Karpas-422 (cell line): ENCODE measurements at regions not wholly inside any gene's neighbourhood (a gene's known extent, or its start where the extent isn't known, plus 50 kb on each side); places are given as distances from the start of the nearest gene placed in this dataset.

ENCODE experiments used
- DNase-seq: peaks from one replicate; pipeline ENCODE4 v3.0.0-alpha.2; 2015
- H2AFZ ChIP-seq: fragments of 200-600 bp; sonication (generic); 2 replicates; pipeline ENCODE4 v1.6.1; 2014; ENCODE audit warnings: antibody characterized with exemption, low read length, mixed read lengths
- H3K27ac ChIP-seq: fragments of 200-600 bp; sonication (generic); 2 replicates; pipeline ENCODE4 v1.5.1; 2014; ENCODE audit warnings: mild to moderate bottlenecking, low read length, moderate library complexity
- H3K27me3 ChIP-seq: fragments of 200-600 bp; sonication (generic); 2 replicates; pipeline ENCODE4 v1.6.1; 2014; ENCODE audit warnings: low read length, mixed read lengths
- H3K36me3 ChIP-seq: fragments of 200-600 bp; sonication (generic); 2 replicates; pipeline ENCODE4 v1.6.1; 2014; ENCODE audit warnings: low read length, mixed read lengths; ENCODE audit not compliant: insufficient read depth
- H3K4me1 ChIP-seq: fragments of 200-600 bp; sonication (generic); 2 replicates; pipeline ENCODE4 v1.6.1; 2014; ENCODE audit warnings: mild to moderate bottlenecking, low read length, mixed read lengths
- H3K4me2 ChIP-seq: fragments of 200-600 bp; sonication (generic); 2 replicates; pipeline ENCODE4 v1.6.1; 2014; ENCODE audit warnings: low read length, low read depth, mild to moderate bottlenecking; ENCODE audit not compliant: poor library complexity, severe bottlenecking
- H3K4me3 ChIP-seq: fragments of 200-600 bp; sonication (generic); 2 replicates; pipeline ENCODE4 v1.5.1; 2014; ENCODE audit warnings: mild to moderate bottlenecking, antibody characterized with exemption, low read length, mixed read lengths
- H3K79me2 ChIP-seq: fragments of 200-600 bp; sonication (generic); 2 replicates; pipeline ENCODE4 v1.6.1; 2014; ENCODE audit warnings: mild to moderate bottlenecking, low read length, mixed read lengths
- H3K9ac ChIP-seq: fragments of 200-600 bp; sonication (generic); 2 replicates; pipeline ENCODE4 v1.6.0; 2014; ENCODE audit warnings: low read length
- H3K9me2 ChIP-seq: fragments of 200-600 bp; sonication (generic), shearing (Covaris generic); replicated peaks from 2 replicates; pipeline ENCODE4 v1.6.0; 2014; ENCODE audit warnings: mild to moderate bottlenecking, low read length, moderate library complexity; ENCODE audit not compliant: insufficient read depth
- H3K9me3 ChIP-seq: fragments of 300-700, 200-600 bp; sonication (generic); 2 replicates; pipeline ENCODE4 v1.6.1; 2014; ENCODE audit warnings: low read length, mixed read lengths
- H4K20me1 ChIP-seq: fragments of 200-600 bp; sonication (generic); 2 replicates; pipeline ENCODE4 v1.6.1; 2014; ENCODE audit warnings: mild to moderate bottlenecking, antibody characterized with exemption, low read length, low read depth; ENCODE audit not compliant: insufficient read depth

DNA sequence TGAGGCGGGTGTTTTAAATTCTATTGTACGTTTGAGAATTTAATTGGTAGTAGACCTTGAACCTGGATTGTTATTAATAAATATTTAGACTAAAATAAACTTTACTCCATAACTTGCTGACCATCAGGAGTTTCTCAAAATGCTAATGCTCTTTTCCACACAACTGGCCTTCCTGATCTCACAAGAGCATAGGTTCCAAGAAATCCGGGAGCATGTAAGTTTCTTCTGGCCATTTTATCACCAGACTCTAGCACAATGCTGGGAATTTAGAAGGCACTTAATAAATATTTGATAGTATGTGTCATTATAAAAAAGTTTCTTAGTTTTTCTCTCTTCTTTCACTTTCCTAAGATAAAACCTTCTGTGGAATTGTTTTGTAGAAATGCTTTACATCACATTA is 2047.1 kb downstream of the SUCLG1 start:
- Histone ChIP-seq H3K4me2 (no peak overlapping the region), H2AFZ (no peak overlapping the region), H3K36me3 (no peaks in the 10 kb centered on the region), H3K27me3 (no peaks in the 10 kb centered on the region), H3K9ac (no peak overlapping the region), H3K79me2 (no peaks in the 10 kb centered on the region), H4K20me1 (no peaks in the 10 kb centered on the region), H3K4me1 (no peaks in the 10 kb centered on the region), H3K27ac (no peak overlapping the region), H3K9me2 (no peaks in the 10 kb centered on the region), H3K4me3 (no peak overlapping the region), H3K9me3 (peaks cover 48% of the 10 kb centered on the region)
- no peak for DNase-seq

DNA sequence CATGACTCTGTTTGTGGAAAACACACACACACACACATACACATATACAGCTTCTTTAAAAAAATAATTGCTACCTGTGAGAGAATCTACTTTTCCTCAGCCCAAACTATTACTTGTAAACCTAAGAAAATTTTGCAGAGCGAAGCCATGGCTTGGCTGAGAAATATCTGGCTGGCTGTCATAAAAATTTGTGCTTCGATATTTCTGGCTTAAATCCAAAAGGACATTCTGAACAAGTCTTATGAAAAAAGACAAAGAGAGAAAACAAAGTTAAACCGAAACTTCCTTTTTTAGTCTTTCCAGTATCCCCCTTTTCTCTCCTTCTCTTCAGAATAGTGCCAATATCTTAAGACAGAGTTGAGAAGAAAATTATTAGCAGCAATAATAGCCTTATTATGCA is 2048.0 kb downstream of the SUCLG1 start:
- Histone ChIP-seq H3K4me1 (no peaks in the 10 kb centered on the region), H3K9ac (no peak overlapping the region), H3K4me3 (no peak overlapping the region), H3K36me3 (no peaks in the 10 kb centered on the region), H3K27me3 (no peaks in the 10 kb centered on the region), H2AFZ (no peak overlapping the region), H3K9me3 (peaks cover 49% of the 10 kb centered on the region), H3K9me2 (no peaks in the 10 kb centered on the region), H3K4me2 (no peak overlapping the region), H3K27ac (no peak overlapping the region), H3K79me2 (no peaks in the 10 kb centered on the region), H4K20me1 (no peaks in the 10 kb centered on the region)
- no peak for DNase-seq

DNA sequence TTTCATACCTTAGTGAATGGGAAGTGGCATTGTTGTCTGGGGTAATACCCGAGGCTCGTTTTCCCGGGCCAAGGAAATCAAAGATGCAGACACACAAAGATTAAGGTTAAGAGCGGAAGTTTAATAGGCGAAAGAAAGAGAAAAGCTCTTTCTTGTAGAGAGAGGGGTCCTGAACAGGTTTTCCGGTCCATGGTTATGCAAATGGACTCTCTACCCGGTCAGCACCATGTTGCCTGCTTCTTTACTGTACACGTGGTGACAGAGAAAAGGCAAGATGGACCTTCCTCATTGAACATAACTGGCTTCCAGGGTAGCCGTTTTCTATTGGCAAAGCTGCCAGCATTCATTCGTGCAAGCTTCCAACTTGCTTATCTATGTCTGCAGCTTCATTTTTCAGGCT is 2063.5 kb downstream of the SUCLG1 start:
- H3K9me2 ChIP-seq = no peaks in the 10 kb centered on the region

DNA sequence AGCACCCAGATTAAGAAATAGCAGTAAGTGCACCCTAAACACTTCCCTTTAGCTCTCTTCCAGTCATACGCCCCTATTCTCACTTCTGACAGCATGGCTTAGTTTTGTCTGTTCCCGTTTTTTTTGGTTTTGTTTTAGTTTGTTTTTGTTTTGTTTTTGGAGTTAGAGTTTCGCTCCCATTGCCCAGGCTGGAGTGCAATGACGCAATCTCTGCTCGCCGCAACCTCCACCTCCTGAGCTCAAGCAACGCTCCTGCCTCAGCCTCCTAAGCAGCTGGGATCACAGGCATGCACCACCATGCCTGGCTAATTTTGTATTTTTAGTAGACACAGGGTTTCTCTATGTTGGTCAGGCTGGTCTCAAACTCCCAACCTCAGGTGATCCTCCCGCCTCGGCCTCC is 2067.7 kb downstream of the SUCLG1 start:
- peaks cover 42% of the 10 kb centered on the region for H3K9me3 ChIP-seq
- no peak overlapping the region for H2AFZ ChIP-seq
- H3K4me1 ChIP-seq = no peaks in the 10 kb centered on the region
- no peak overlapping the region for H3K27ac ChIP-seq
- H3K4me2 ChIP-seq = no peak overlapping the region
- no peak overlapping the region for H3K4me3 ChIP-seq
- no peaks in the 10 kb centered on the region for H4K20me1 ChIP-seq
- no peak overlapping the region for H3K9ac ChIP-seq
- no peak for DNase-seq
- no peaks in the 10 kb centered on the region for H3K27me3 ChIP-seq
- H3K9me2 ChIP-seq = no peaks in the 10 kb centered on the region
- H3K79me2 ChIP-seq = no peaks in the 10 kb centered on the region
- H3K36me3 ChIP-seq = no peaks in the 10 kb centered on the region

More for the DNA sequence above, 2063.5 kb downstream of the SUCLG1 start:
- no peak overlapping the region for H2AFZ ChIP-seq
- peaks cover 42% of the 10 kb centered on the region; the same call in 1 of the 2 replicates for H3K9me3 ChIP-seq
- no peaks in the 10 kb centered on the region for H4K20me1 ChIP-seq
- no peak overlapping the region for H3K27ac ChIP-seq
- no peak overlapping the region for H3K4me2 ChIP-seq
- no peaks in the 10 kb centered on the region for H3K4me1 ChIP-seq
- DNase-seq = no peak
- H3K79me2 ChIP-seq = no peaks in the 10 kb centered on the region
- no peaks in the 10 kb centered on the region for H3K27me3 ChIP-seq
- H3K4me3 ChIP-seq = no peak overlapping the region
- no peaks in the 10 kb centered on the region for H3K36me3 ChIP-seq
- no peak overlapping the region for H3K9ac ChIP-seq

DNA sequence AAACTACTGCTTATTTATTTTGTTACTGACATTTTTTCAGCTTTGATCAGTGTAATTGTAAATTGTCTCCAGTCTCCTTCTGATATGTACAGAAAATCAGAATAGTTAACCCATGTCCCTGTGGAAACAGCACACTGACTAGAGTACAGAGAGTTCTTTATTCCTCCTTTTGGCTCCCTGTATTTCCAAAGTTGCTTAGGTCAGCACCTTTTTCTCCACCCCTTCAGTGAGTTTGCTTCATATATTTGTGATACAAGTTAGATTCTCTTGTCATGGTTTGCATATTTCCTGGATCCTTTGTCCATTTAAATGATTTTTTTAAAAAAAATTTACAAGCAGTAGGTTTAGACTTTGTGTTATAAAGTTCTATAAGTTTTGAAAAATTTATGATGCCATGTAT is 2051.1 kb upstream of the LRRTM1 start:
- peaks cover 37% of the 10 kb centered on the region; the same call in 1 of the 2 replicates for H3K9me3 ChIP-seq
- no peak overlapping the region for H3K9ac ChIP-seq
- no peak overlapping the region for H3K4me3 ChIP-seq
- no peaks in the 10 kb centered on the region for H4K20me1 ChIP-seq
- H3K4me2 ChIP-seq = no peak overlapping the region
- no peaks in the 10 kb centered on the region for H3K4me1 ChIP-seq
- H3K9me2 ChIP-seq = no peaks in the 10 kb centered on the region
- H3K27me3 ChIP-seq = no peaks in the 10 kb centered on the region
- H3K27ac ChIP-seq = no peak overlapping the region
- no peaks in the 10 kb centered on the region for H3K79me2 ChIP-seq
- no peaks in the 10 kb centered on the region for H3K36me3 ChIP-seq
- no peak for DNase-seq
- no peak overlapping the region for H2AFZ ChIP-seq

DNA sequence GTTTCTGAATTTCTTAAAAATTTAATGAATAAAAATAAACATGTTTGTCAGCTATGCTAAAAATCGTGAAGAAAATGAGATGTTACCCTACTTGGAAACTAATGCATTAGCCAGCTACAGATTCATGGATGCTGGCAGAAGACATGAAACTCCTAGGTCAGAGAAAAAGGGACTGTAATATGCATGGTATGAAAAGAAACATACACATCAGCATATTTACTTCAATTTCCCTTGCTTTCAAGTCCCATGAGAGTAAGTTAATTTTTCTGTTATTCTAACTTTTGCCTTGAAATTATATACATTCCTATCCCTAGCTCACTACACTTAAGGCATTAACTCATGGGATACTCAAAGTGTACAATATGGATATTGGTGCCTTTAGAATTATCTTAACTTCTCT is 2041.4 kb upstream of the LRRTM1 start:
- Histone ChIP-seq H3K4me3 (no peak overlapping the region), H3K36me3 (no peaks in the 10 kb centered on the region), H3K27me3 (no peaks in the 10 kb centered on the region), H2AFZ (no peak overlapping the region), H3K9me3 (peaks cover 37% of the 10 kb centered on the region), H3K27ac (no peak overlapping the region), H3K4me2 (no peak overlapping the region), H3K9me2 (no peaks in the 10 kb centered on the region), H3K9ac (no peak overlapping the region), H3K4me1 (no peaks in the 10 kb centered on the region), H4K20me1 (no peaks in the 10 kb centered on the region), H3K79me2 (no peaks in the 10 kb centered on the region)
- no peak for DNase-seq

DNA sequence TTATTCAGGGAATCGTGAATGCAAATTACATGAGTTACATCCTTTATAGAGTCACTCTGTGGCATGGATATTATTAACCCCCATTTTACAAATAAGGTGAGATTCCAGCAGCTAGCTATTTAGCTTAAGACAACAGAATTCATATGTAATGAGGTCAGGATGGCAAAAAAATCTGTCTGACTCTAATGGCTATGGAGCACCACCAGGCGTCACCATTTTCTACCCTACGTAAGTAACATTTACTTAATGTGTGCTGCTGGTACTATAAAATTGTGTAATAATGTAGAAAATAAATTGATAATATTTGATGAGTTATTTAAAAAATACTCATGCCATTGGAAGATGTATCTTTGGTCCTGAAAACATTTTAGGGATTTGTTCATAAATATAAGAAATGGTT is 2040.1 kb upstream of the LRRTM1 start:
- no peaks in the 10 kb centered on the region for H3K27me3 ChIP-seq
- H3K79me2 ChIP-seq = no peaks in the 10 kb centered on the region
- no peak for DNase-seq
- peaks cover 33% of the 10 kb centered on the region for H3K9me3 ChIP-seq
- no peak overlapping the region for H3K27ac ChIP-seq
- H3K9me2 ChIP-seq = 0 out of 2 replicates have a peak, but pooled peaks cover 3% of the 10 kb centered on the region
- H4K20me1 ChIP-seq = no peaks in the 10 kb centered on the region
- H3K4me1 ChIP-seq = no peaks in the 10 kb centered on the region
- no peak overlapping the region for H3K4me3 ChIP-seq
- H2AFZ ChIP-seq = no peak overlapping the region
- no peak overlapping the region for H3K4me2 ChIP-seq
- no peaks in the 10 kb centered on the region for H3K36me3 ChIP-seq
- no peak overlapping the region for H3K9ac ChIP-seq

DNA sequence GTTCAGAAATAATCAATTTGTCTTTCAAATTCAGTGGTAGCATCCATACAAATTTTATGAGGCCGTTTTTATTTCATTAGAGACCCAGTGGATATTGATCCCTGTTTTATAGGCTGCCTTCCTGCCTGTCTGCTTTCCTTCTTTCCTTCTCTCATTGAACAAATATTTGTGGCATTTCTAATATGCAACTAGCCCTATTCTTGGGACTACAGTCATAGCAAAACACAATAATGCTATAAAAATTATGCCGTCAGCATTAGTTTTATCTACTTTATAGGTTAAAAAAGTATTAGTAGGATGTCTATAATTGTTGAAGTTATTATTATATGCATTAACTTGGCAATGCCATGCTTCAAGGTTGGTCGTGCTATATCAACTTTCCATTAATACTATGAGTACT is 2037.8 kb upstream of the LRRTM1 start:
- H3K27ac ChIP-seq = no peak overlapping the region
- H3K9me3 ChIP-seq = peaks cover 34% of the 10 kb centered on the region
- no peak overlapping the region for H2AFZ ChIP-seq
- H3K9me2 ChIP-seq = 0 out of 2 replicates have a peak, but pooled peaks cover 3% of the 10 kb centered on the region
- H4K20me1 ChIP-seq = no peaks in the 10 kb centered on the region
- no peaks in the 10 kb centered on the region for H3K4me1 ChIP-seq
- no peak overlapping the region for H3K9ac ChIP-seq
- DNase-seq = no peak
- no peaks in the 10 kb centered on the region for H3K27me3 ChIP-seq
- no peak overlapping the region for H3K4me3 ChIP-seq
- H3K4me2 ChIP-seq = no peak overlapping the region
- no peaks in the 10 kb centered on the region for H3K36me3 ChIP-seq
- H3K79me2 ChIP-seq = no peaks in the 10 kb centered on the region

DNA sequence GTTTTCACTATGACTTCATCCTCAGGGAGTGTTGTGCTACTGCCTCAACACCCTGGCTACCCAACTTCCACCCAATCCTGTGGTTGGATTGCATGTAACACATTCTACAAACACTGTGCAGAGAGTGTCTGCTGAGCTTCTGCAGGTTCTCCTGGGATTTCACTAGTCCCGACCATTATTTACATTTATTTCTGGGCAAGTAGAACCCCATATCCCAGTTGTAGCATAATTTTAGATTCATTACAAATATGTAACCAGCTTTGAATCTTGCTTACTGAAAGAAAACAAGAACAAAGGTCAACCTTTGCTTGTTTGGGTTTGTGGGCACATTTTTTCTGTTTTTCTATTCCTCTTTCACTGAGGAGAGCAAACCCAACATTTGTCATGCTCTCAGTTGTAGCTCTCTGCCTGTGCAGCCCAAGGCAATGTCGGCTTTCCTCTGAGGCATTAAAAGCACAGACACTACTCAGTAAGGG is 2036.1 kb upstream of the LRRTM1 start:
- 0 out of 2 replicates have a peak, but pooled peaks cover 3% of the 10 kb centered on the region for H3K9me2 ChIP-seq
- H3K79me2 ChIP-seq = no peaks in the 10 kb centered on the region
- H3K4me3 ChIP-seq = no peak overlapping the region
- H3K4me1 ChIP-seq = no peaks in the 10 kb centered on the region
- no peak overlapping the region for H3K4me2 ChIP-seq
- peaks cover 47% of the 10 kb centered on the region for H3K9me3 ChIP-seq
- no peak overlapping the region for H3K27ac ChIP-seq
- H3K27me3 ChIP-seq = no peaks in the 10 kb centered on the region
- no peak overlapping the region for H3K9ac ChIP-seq
- no peaks in the 10 kb centered on the region for H3K36me3 ChIP-seq
- DNase-seq = no peak
- no peaks in the 10 kb centered on the region for H4K20me1 ChIP-seq
- no peak overlapping the region for H2AFZ ChIP-seq
